ENCODE measurements at regions not wholly inside any gene's neighbourhood (a gene's known extent, or its start where the extent isn't known, plus 50 kb on each side); places are given as distances from the start of the nearest gene placed in this dataset.

DNA sequence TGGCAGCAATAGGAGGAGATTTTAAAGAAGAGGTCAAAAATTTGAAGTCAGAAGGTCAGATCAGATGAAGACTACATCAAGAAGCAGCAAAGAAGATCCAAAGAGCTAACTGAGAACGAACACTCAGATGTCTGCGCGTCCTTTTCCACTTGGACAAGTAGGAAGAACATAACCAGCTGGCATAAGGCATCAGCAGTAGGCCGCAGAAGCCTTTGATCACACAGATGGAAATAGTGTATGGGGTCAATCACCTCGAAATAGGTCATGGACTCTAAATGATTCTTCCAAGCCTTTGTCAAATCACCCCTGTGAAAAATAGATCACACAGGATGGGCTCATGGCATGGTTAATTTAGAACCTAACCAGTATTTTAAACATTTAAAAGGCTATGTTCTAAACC is 56.4 kb upstream of the TOM1L1 start:
- no peak for DNase-seq (ENCODE audit: low read depth)
- TF ChIP-seq, protein P1, sequence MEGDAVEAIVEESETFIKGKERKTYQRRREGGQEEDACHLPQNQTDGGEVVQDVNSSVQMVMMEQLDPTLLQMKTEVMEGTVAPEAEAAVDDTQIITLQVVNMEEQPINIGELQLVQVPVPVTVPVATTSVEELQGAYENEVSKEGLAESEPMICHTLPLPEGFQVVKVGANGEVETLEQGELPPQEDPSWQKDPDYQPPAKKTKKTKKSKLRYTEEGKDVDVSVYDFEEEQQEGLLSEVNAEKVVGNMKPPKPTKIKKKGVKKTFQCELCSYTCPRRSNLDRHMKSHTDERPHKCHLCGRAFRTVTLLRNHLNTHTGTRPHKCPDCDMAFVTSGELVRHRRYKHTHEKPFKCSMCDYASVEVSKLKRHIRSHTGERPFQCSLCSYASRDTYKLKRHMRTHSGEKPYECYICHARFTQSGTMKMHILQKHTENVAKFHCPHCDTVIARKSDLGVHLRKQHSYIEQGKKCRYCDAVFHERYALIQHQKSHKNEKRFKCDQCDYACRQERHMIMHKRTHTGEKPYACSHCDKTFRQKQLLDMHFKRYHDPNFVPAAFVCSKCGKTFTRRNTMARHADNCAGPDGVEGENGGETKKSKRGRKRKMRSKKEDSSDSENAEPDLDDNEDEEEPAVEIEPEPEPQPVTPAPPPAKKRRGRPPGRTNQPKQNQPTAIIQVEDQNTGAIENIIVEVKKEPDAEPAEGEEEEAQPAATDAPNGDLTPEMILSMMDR (IDR thresholded peaks at IDR 0.05; ENCODE audit: insufficient read depth, low read depth, low read length, missing control alignments) = no peak
- no peak overlapping the region for H3K4me3 ChIP-seq (ENCODE audit: low read depth, low read length)

DNA sequence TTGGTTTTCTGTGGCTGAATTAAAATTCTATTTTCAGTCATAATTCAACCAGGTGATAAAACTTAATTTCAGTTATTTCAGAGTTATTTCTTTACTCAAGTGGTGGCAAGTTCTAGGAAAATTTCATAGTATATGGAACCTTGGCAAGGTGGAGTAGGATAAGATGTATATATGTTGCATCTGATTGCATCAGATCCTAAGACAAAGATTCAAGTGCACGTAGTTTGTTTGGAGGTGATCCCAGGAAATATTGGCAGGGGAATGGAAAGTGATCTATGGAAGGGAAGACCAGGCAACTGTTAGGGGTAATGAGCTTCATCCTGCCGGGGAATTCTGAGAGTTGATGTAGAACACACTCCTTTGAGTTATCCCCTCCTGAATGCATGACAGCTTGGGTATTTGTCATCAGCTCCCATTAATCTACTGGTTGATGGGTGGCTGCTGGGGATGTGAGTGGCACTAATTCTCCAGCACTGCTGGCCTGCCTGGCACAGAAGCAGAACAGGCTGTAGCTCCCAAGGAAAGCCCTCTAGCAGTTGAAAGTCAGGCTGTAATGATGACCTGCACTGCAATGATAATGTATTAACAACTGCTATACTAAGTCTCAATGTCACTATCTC is 52.2 kb upstream of the TOM1L1 start:
- H3K4me3 ChIP-seq (ENCODE audit: low read depth, low read length) = no peak overlapping the region
- DNase-seq (ENCODE audit: low read depth) = no peak
- TF ChIP-seq, protein P1 (IDR thresholded peaks at IDR 0.05; ENCODE audit: insufficient read depth, low read depth, low read length, missing control alignments) = no peak

DNA sequence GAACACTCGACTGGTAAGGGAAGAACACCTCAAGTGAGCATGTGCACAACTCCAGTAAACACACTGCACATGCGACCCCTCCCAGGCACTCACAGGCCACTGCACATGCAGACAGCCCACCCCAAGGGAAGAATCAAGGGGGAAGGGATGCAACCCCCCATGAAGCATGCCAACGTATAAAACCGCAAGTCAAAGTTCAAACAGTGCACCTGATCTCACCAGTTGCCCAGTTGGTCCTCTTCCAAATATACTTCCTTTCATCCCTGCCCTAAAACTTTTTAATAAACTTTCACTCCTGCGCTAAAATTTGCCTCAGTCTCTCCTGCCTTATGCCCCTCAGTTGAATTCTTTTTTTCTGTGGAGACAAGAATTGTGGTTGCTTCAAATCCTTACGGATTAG is 51.0 kb upstream of the TOM1L1 start:
- DNase-seq (ENCODE audit: low read depth) = no peak
- TF ChIP-seq, protein P1 (IDR thresholded peaks at IDR 0.05; ENCODE audit: insufficient read depth, low read depth, low read length, missing control alignments) = no peak
- no peak overlapping the region for H3K4me3 ChIP-seq (ENCODE audit: low read depth, low read length)

Data from GM12865 (cell line).